ENCODE measurements at regions not wholly inside any gene's neighbourhood (a gene's known extent, or its start where the extent isn't known, plus 50 kb on each side); places are given as distances from the start of the nearest gene placed in this dataset.

GRCh38 chr2:215868846-215869543 is 144.4 kb downstream of the MREG start:
- Histone ChIP-seq H3K4me1 (ENCODE audit: insufficient read depth, poor library complexity, severe bottlenecking) (peaks cover 8% of the 10 kb centered on the region), H3K27me3 (ENCODE audit: insufficient read depth, poor library complexity, severe bottlenecking) (no peaks in the 10 kb centered on the region), H3K27ac (ENCODE audit: poor library complexity, severe bottlenecking) (no peak overlapping the region), H3K9me3 (ENCODE audit: severe bottlenecking) (no peaks in the 10 kb centered on the region), H3K4me3 (ENCODE audit: severe bottlenecking) (no peak overlapping the region), H3K36me3 (ENCODE audit: low read depth) (no peaks in the 10 kb centered on the region)
- TF ChIP-seq CTCF (IDR thresholded peaks at IDR 0.05; ENCODE audit: poor library complexity, severe bottlenecking) = no peak
- ATAC-seq (ENCODE audit: low read depth) = no peak
- no peak for DNase-seq (ENCODE audit: low spot score)

GRCh38 chr2:215866606-215867005 is 146.7 kb downstream of the MREG start:
- Histone ChIP-seq H3K36me3 (ENCODE audit: low read depth) (no peaks in the 10 kb centered on the region), H3K27me3 (ENCODE audit: insufficient read depth, poor library complexity, severe bottlenecking) (no peaks in the 10 kb centered on the region), H3K9me3 (ENCODE audit: severe bottlenecking) (no peaks in the 10 kb centered on the region), H3K4me3 (ENCODE audit: severe bottlenecking) (no peak overlapping the region), H3K4me1 (ENCODE audit: insufficient read depth, poor library complexity, severe bottlenecking) (peaks cover 8% of the 10 kb centered on the region), H3K27ac (ENCODE audit: poor library complexity, severe bottlenecking) (no peak overlapping the region)
- DNase-seq (ENCODE audit: low spot score) (no peak), ATAC-seq (ENCODE audit: low read depth) (no peak)
- no peak for TF ChIP-seq CTCF (IDR thresholded peaks at IDR 0.05; ENCODE audit: poor library complexity, severe bottlenecking)

- TF ChIP-seq CTCF (IDR thresholded peaks at IDR 0.05; ENCODE audit: poor library complexity, severe bottlenecking) = no peak
- DNase-seq (ENCODE audit: low spot score) (no peak), ATAC-seq (ENCODE audit: low read depth) (no peak)
- no peak overlapping the region for H3K27ac ChIP-seq (ENCODE audit: poor library complexity, severe bottlenecking)
- H3K4me1 ChIP-seq (ENCODE audit: insufficient read depth, poor library complexity, severe bottlenecking) = no peaks in the 10 kb centered on the region
- no peaks in the 10 kb centered on the region for H3K9me3 ChIP-seq (ENCODE audit: severe bottlenecking)
- no peak overlapping the region for H3K4me3 ChIP-seq (ENCODE audit: severe bottlenecking)
- no peaks in the 10 kb centered on the region for H3K36me3 ChIP-seq (ENCODE audit: low read depth)
- H3K27me3 ChIP-seq (ENCODE audit: insufficient read depth, poor library complexity, severe bottlenecking) = no peaks in the 10 kb centered on the region
Measured at GRCh38 chr2:215863687-215864086, 149.7 kb downstream of the MREG start.

GRCh38 chr2:215862351-215862771 is 151.0 kb downstream of the MREG start:
- DNase-seq (ENCODE audit: low spot score) = no peak

More at GRCh38 chr2:215862351-215862771, 151.0 kb downstream of the MREG start:
- Histone ChIP-seq H3K4me3 (ENCODE audit: severe bottlenecking) (no peak overlapping the region), H3K4me1 (ENCODE audit: insufficient read depth, poor library complexity, severe bottlenecking) (no peaks in the 10 kb centered on the region), H3K9me3 (ENCODE audit: severe bottlenecking) (no peaks in the 10 kb centered on the region), H3K27ac (ENCODE audit: poor library complexity, severe bottlenecking) (no peak overlapping the region), H3K27me3 (ENCODE audit: insufficient read depth, poor library complexity, severe bottlenecking) (no peaks in the 10 kb centered on the region), H3K36me3 (ENCODE audit: low read depth) (no peaks in the 10 kb centered on the region)
- TF ChIP-seq CTCF (IDR thresholded peaks at IDR 0.05; ENCODE audit: poor library complexity, severe bottlenecking) = no peak
- no peak for ATAC-seq (ENCODE audit: low read depth)

Measured in RWPE2 (cell line).